Caco-2 (cell line): ENCODE measurements at regions not wholly inside any gene's neighbourhood (a gene's known extent, or its start where the extent isn't known, plus 50 kb on each side); places are given as distances from the start of the nearest gene placed in this dataset.

Source experiments
- BruUV-seq: library from RNA; stranded (reverse); fragments of 400-500 nt; replicated peaks from 2 replicates; lab custom pipeline; 2021; lab: Mats Ljungman, UMichigan
- CTCF ChIA-PET: fragments of 300-600 bp; sonication (Branson Sonifier 250); formaldehyde crosslinking; loops from one replicate; lab custom pipeline; 2022; ENCODE audit warnings: antibody characterized with exemption; lab: Charles Lee
- POLR2A ChIA-PET: fragments of 300-600 bp; sonication (Branson Sonifier 250); formaldehyde crosslinking; loops from one replicate; lab custom pipeline; 2022; ENCODE audit warnings: antibody characterized with exemption; lab: Charles Lee
- DNase-seq, 2 experiments: peaks; one replicate each; pipeline versions ENCODE4 v3.0.0 to v3.0.0-alpha.2; 2020 to 2022
- H3K27me3 ChIP-seq: replicated peaks from 2 replicates; pipeline ENCODE4 v1.6.0; 2011; ENCODE audit warnings: low read length; ENCODE audit not compliant: control insufficient read depth, insufficient read depth
- H3K36me3 ChIP-seq: 2 replicates; pipeline ENCODE4 v1.5.1; 2011; ENCODE audit warnings: low read length; ENCODE audit not compliant: control insufficient read depth, insufficient read depth
- H3K4me1 ChIP-seq: fragments of 250-450 bp; sonication (Bioruptor Pico); 2 replicates; pipeline ENCODE4 v1.5.1; 2020; ENCODE audit warnings: mild to moderate bottlenecking
- H3K4me3 ChIP-seq: 2 replicates; pipeline ENCODE4 v1.5.1; 2011; ENCODE audit warnings: low read depth, mild to moderate bottlenecking, control low read depth, low read length
- H3K9me3 ChIP-seq: fragments of 250-450 bp; sonication (Bioruptor Pico); 2 replicates; pipeline ENCODE4 v1.5.1; 2020; ENCODE audit warnings: mild to moderate bottlenecking, moderate library complexity
- H3K27ac Mint-ChIP-seq: one replicate; pipeline ENCODE4 v1.8.0; 2022; ENCODE audit warnings: mixed read lengths; ENCODE audit not compliant: unreplicated experiment
- H3K27me3 Mint-ChIP-seq: one replicate; pipeline ENCODE4 v1.8.0; 2022; ENCODE audit warnings: mixed read lengths; ENCODE audit not compliant: insufficient read depth, unreplicated experiment
- H3K36me3 Mint-ChIP-seq: one replicate; pipeline ENCODE4 v1.8.0; 2022; ENCODE audit warnings: mild to moderate bottlenecking, mixed read lengths; ENCODE audit not compliant: insufficient read depth, unreplicated experiment
- H3K4me1 Mint-ChIP-seq: one replicate; pipeline ENCODE4 v1.8.0; 2022; ENCODE audit warnings: low read depth, mixed read lengths; ENCODE audit not compliant: unreplicated experiment
- H3K4me3 Mint-ChIP-seq: one replicate; pipeline ENCODE4 v1.8.0; 2022; ENCODE audit warnings: mild to moderate bottlenecking, moderate library complexity, mixed read lengths; ENCODE audit not compliant: unreplicated experiment
- H3K9me3 Mint-ChIP-seq: one replicate; pipeline ENCODE4 v1.8.0; 2022; ENCODE audit warnings: mixed read lengths; ENCODE audit not compliant: unreplicated experiment
- intact Hi-C: fragments of 100-400 bp; cut with micrococcal nuclease; formaldehyde crosslinking; loops from one replicate; pipeline ENCODE4 v1.10.0; 2022; ENCODE audit not compliant: unreplicated experiment
- TF ChIP-seq, protein P1 (sequence below), 2 experiments: fragments of 200-600 bp in 1 of 2; IDR thresholded peaks; 1 replicate in 1 of 2; 2 replicates in 1 of 2; pipeline versions ENCODE4 v1.5.1 to v1.8.0; 2011 to 2022; ENCODE audit warnings: antibody characterized with exemption in 1 of 2, control low read depth in 1 of 2, inconsistent platforms in 1 of 2, low read depth in 1 of 2, low read length in 1 of 2, mild to moderate bottlenecking in 1 of 2, moderate library complexity in 1 of 2; ENCODE audit not compliant: insufficient read depth in 1 of 2, severe bottlenecking in 1 of 2, unreplicated experiment in 1 of 2

DNA sequence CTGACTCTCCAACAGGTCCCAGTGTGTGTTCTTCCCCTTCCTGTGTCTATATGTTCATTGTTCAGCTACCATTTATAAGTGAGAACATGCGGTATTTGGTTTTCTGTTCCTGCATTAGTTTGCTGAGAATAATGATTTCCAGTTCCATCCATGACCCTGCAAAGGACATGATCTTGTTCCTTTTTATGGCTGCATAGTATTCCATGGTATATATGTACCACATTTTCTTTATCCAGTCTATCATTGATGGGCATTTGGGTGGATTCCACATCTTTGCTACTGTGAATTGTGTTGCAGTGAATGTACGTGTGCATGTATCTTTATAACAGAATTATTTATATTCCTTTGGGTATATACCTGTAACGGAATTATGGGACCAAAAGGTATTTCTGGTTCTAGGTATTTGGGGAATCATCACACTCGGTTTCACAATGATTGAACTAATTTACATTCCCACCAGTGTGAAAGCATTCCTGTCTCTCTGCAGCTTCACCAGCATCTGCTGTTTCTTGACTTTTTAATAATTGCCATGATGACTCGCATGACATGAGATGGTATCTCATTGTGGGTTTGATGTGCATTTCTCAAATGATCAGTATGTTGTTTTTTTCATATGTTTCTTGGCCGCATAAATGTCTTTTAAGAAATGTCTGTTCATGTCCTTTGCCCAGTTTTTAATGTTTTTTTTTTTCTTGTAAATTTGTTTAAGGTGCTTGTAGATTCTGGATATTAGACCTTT, 60.2 kb downstream of the LSMEM1 start:
- Mint-ChIP-seq H3K4me1 (no peaks in the 10 kb centered on the region), H3K27me3 (peaks cover 9% of the 10 kb centered on the region), H3K9me3 (peaks cover 9% of the 10 kb centered on the region), H3K36me3 (no peaks in the 10 kb centered on the region), H3K4me3 (no peak overlapping the region), H3K27ac (no peak overlapping the region)
- Histone ChIP-seq H3K9me3 (no peaks in the 10 kb centered on the region), H3K4me1 (no peaks in the 10 kb centered on the region), H3K4me3 (no peak overlapping the region), H3K27me3 (no peaks in the 10 kb centered on the region), H3K36me3 (no peaks in the 10 kb centered on the region)
- CTCF ChIA-PET, result interaction anchor here (0.5 kb wide), 1 partner anchor 926 kb away, joined by 6 read pairs; no protein-coding TSS in a partner anchor
- BruUV-seq, result no TSS peak
- POLR2A ChIA-PET, result no interaction called here
- DNase-seq, result no peak
- intact Hi-C loops, result no loop called here
- TF ChIP-seq, protein P1, sequence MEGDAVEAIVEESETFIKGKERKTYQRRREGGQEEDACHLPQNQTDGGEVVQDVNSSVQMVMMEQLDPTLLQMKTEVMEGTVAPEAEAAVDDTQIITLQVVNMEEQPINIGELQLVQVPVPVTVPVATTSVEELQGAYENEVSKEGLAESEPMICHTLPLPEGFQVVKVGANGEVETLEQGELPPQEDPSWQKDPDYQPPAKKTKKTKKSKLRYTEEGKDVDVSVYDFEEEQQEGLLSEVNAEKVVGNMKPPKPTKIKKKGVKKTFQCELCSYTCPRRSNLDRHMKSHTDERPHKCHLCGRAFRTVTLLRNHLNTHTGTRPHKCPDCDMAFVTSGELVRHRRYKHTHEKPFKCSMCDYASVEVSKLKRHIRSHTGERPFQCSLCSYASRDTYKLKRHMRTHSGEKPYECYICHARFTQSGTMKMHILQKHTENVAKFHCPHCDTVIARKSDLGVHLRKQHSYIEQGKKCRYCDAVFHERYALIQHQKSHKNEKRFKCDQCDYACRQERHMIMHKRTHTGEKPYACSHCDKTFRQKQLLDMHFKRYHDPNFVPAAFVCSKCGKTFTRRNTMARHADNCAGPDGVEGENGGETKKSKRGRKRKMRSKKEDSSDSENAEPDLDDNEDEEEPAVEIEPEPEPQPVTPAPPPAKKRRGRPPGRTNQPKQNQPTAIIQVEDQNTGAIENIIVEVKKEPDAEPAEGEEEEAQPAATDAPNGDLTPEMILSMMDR (IDR thresholded peaks at IDR 0.05; ENCODE audit: insufficient read depth in 1 of 2, low read depth in 1 of 2, low read length in 1 of 2, severe bottlenecking in 1 of 2, unreplicated experiment in 1 of 2), result no peak

DNA sequence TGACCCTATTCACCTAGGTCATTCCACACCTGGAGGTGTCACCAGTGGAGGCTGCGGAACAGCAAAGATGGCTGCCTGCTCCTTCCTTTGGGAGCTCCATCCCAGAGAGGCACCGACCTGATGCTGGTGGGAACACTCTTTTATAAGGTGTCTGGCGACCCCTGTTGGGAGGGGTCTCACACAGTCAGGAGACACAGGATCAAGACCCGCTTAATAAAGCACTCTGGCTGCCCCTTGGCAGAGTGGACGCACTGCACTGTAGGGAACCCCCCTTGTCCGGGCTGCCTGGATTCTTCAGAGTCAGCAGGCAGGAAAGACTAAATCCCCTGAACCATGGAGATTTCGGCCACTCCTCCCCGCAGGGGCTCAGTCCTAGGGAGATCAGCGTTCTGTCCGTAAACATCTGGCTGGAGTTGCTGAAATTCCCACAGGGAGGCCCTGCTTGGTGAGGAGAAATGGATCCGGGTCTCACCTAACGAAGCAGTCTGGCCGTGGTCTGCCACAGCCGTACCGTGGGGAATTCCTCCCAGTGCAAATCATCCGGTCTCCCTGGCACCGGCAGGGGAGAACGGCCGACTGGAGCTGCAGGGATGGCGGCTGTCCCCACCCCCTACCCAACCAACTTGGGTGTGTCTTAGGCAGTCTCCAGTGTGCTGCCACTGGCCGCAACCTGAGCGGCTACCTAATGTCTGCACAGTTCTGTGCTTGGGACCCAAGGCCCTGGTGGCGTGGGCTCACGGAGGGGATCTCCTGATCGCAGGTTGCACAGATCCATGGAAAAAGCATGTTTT, 66.1 kb downstream of the LSMEM1 start:
- Mint-ChIP-seq H3K27me3 (peaks cover 4% of the 10 kb centered on the region), H3K4me3 (no peak overlapping the region), H3K27ac (no peak overlapping the region), H3K9me3 (peaks cover 9% of the 10 kb centered on the region), H3K36me3 (no peaks in the 10 kb centered on the region), H3K4me1 (no peaks in the 10 kb centered on the region)
- no peaks in the 10 kb centered on the region for H3K27me3 ChIP-seq
- no peak overlapping the region for H3K4me3 ChIP-seq
- no TSS peak for BruUV-seq
- ChIA-PET CTCF (no interaction called here), POLR2A (no interaction called here)
- no peaks in the 10 kb centered on the region for H3K36me3 ChIP-seq
- intact Hi-C loops, result no loop called here
- TF ChIP-seq, protein P1 (IDR thresholded peaks at IDR 0.05; ENCODE audit: insufficient read depth in 1 of 2, low read depth in 1 of 2, low read length in 1 of 2, severe bottlenecking in 1 of 2, unreplicated experiment in 1 of 2), result no peak
- no peaks in the 10 kb centered on the region for H3K9me3 ChIP-seq
- peak in 1 of 2 experiments; percentile 8 for DNase-seq
- H3K4me1 ChIP-seq, result no peaks in the 10 kb centered on the region

DNA sequence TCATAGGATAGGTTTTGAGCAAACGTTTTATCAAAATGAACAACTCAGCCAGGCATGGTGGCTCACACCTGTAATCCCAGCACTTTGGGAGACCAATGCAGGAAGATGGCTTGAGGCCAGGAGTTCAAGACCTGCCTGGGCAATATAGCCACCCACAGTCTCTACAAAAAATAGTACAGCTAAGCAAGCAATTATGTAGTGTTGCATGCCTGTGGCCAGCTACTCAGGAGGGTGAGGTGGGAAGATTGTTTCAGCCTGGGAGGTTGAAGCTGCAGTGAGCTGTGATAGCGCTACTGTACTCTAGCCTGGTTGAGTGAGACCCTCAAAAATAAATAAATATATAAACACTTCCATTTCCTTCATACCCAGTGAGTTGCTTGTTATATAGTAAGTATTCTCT, 67.1 kb downstream of the LSMEM1 start:
- Mint-ChIP-seq H3K4me1 (no peaks in the 10 kb centered on the region), H3K4me3 (no peak overlapping the region), H3K27ac (no peak overlapping the region), H3K27me3 (peaks cover 4% of the 10 kb centered on the region), H3K9me3 (peaks cover 9% of the 10 kb centered on the region), H3K36me3 (no peaks in the 10 kb centered on the region)
- Histone ChIP-seq H3K27me3 (no peaks in the 10 kb centered on the region), H3K4me3 (no peak overlapping the region), H3K36me3 (no peaks in the 10 kb centered on the region), H3K9me3 (no peaks in the 10 kb centered on the region), H3K4me1 (no peaks in the 10 kb centered on the region)
- BruUV-seq, result no TSS peak
- TF ChIP-seq, protein P1 (IDR thresholded peaks at IDR 0.05; ENCODE audit: insufficient read depth in 1 of 2, low read depth in 1 of 2, low read length in 1 of 2, severe bottlenecking in 1 of 2, unreplicated experiment in 1 of 2), result no peak
- no peak for DNase-seq
- intact Hi-C loops, result no loop called here
- ChIA-PET CTCF (no interaction called here), POLR2A (no interaction called here)
